Astrocyte of the spinal cord (primary cell): ENCODE measurements at regions not wholly inside any gene's neighbourhood (a gene's known extent, or its start where the extent isn't known, plus 50 kb on each side); places are given as distances from the start of the nearest gene placed in this dataset.

Experiments used
- DNase-seq: peaks from one replicate; pipeline ENCODE4 v3.0.0; 2011; ENCODE audit warnings: low read depth, low spot score
- H3K4me3 ChIP-seq: 2 replicates; pipeline ENCODE4 v1.5.1; 2011; ENCODE audit warnings: low read depth, mild to moderate bottlenecking, low read length, moderate library complexity
- CTCF ChIP-seq: IDR thresholded peaks from 2 replicates; pipeline ENCODE4 v1.5.1; 2012; ENCODE audit warnings: low read depth, mild to moderate bottlenecking, low read length, inconsistent platforms
- in situ Hi-C: cut with HindIII; loops from 2 replicates; pipeline ENCODE4 v1.10.0; 2017; ENCODE audit warnings: low sequenced_read_pairs

GRCh38 chr10:1850971-1851527, 113.7 kb upstream of the ADARB2 start:
- H3K4me3 ChIP-seq: no peak overlapping the region
- TF ChIP-seq CTCF: no peak
- DNase-seq: no peak
- in situ Hi-C loops: no loop called here

- in situ Hi-C loops: no loop called here
- H3K4me3 ChIP-seq: no peak overlapping the region
- no peak for TF ChIP-seq CTCF
- DNase-seq: no peak
Observed at GRCh38 chr10:1847361-1847760, 110.0 kb upstream of the ADARB2 start.

- in situ Hi-C loops: no loop called here
- TF ChIP-seq CTCF: no peak
- no peak for DNase-seq
Observed at GRCh38 chr10:1846032-1846431, 108.7 kb upstream of the ADARB2 start.

DNA sequence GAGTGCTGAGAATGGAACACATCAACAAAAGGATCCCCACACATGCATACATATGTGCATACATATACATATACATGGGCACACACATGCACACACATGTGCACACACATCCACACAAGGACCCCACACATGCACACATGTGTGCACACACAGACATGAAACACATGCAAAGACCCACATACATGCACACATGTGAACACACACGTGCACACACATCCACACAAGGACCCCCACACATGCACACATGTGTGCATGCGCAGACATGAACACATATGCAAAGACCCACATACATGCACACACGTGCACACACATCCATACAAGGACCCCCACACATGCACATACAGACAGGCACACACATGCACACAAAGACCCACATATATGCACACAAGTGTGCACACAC, 104.4 kb upstream of the ADARB2 start:
- no peak overlapping the region for H3K4me3 ChIP-seq
- TF ChIP-seq CTCF: no peak
- in situ Hi-C loops: no loop called here
- DNase-seq: no peak

More at GRCh38 chr10:1846032-1846431, 108.7 kb upstream of the ADARB2 start:
- H3K4me3 ChIP-seq: no peak overlapping the region

- in situ Hi-C loops: no loop called here
- no peak for DNase-seq
- TF ChIP-seq CTCF: no peak
- no peak overlapping the region for H3K4me3 ChIP-seq
Observed at GRCh38 chr10:1829712-1830111, 92.4 kb upstream of the ADARB2 start.

- no peak for DNase-seq
- TF ChIP-seq CTCF: no peak
- in situ Hi-C loops: no loop called here
Observed at GRCh38 chr10:1824928-1825327, 87.6 kb upstream of the ADARB2 start.

GRCh38 chr10:1814556-1814955, 77.2 kb upstream of the ADARB2 start:
- in situ Hi-C loops: no loop called here
- no peak overlapping the region for H3K4me3 ChIP-seq
- TF ChIP-seq CTCF: no peak
- DNase-seq: no peak

More at GRCh38 chr10:1824928-1825327, 87.6 kb upstream of the ADARB2 start:
- H3K4me3 ChIP-seq: no peak overlapping the region
